Fibroblast of lung (primary cell): ENCODE measurements at regions not wholly inside any gene's neighbourhood (a gene's known extent, or its start where the extent isn't known, plus 50 kb on each side); places are given as distances from the start of the nearest gene placed in this dataset.

ENCODE experiments used
- DNase-seq, 2 donors: peaks; one replicate each; pipeline versions ENCODE4 v3.0.0 to v3.0.0-alpha.2; 2010; ENCODE audit warnings: low read depth in 2 of 2
- H2AFZ ChIP-seq: 2 replicates; pipeline ENCODE4 v1.5.1; 2012; ENCODE audit warnings: low read length, control low read depth, inconsistent platforms
- H3K27ac ChIP-seq: 2 replicates; pipeline ENCODE4 v1.5.1; 2011; ENCODE audit warnings: low read length, control low read depth; ENCODE audit not compliant: insufficient read depth
- H3K27me3 ChIP-seq: 2 replicates; pipeline ENCODE4 v1.5.1; 2011; ENCODE audit warnings: mild to moderate bottlenecking, low read length; ENCODE audit not compliant: control insufficient read depth, insufficient read depth
- H3K36me3 ChIP-seq: 2 replicates; pipeline ENCODE4 v1.5.1; 2011; ENCODE audit warnings: low read length; ENCODE audit not compliant: control insufficient read depth, insufficient read depth
- H3K4me1 ChIP-seq: 2 replicates; pipeline ENCODE4 v1.5.1; 2011; ENCODE audit warnings: low read length; ENCODE audit not compliant: control insufficient read depth, insufficient read depth; ENCODE audit errors: extremely low read depth
- H3K4me2 ChIP-seq: 2 replicates; pipeline ENCODE4 v1.5.1; 2011; ENCODE audit warnings: low read length, control low read depth; ENCODE audit not compliant: insufficient read depth; ENCODE audit errors: extremely low read depth
- H3K4me3 ChIP-seq, 4 experiments: fragments of 200-600 bp in 1 of 4; sonication (generic) in 1 of 4; replicated peaks in 1 of 4; 2 replicates each; pipeline ENCODE4 v1.5.1; 2011 to 2016; ENCODE audit warnings: low read length in 4 of 4, low read depth in 3 of 4, mild to moderate bottlenecking in 3 of 4, control low read depth in 2 of 4, inconsistent platforms in 1 of 4, mixed read lengths in 1 of 4; ENCODE audit not compliant: insufficient read depth in 1 of 4; ENCODE audit errors: control extremely low read depth in 1 of 4
- H3K79me2 ChIP-seq: 2 replicates; pipeline ENCODE4 v1.5.1; 2012; ENCODE audit warnings: mild to moderate bottlenecking, low read length, inconsistent platforms; ENCODE audit not compliant: control insufficient read depth, insufficient read depth
- H3K9ac ChIP-seq: 2 replicates; pipeline ENCODE4 v1.5.1; 2011; ENCODE audit warnings: mild to moderate bottlenecking, low read length, control low read depth; ENCODE audit not compliant: insufficient read depth
- H3K9me3 ChIP-seq: 2 replicates; pipeline ENCODE4 v1.5.1; 2012; ENCODE audit warnings: low read depth, low read length; ENCODE audit not compliant: control insufficient read depth, insufficient read depth
- H4K20me1 ChIP-seq: 2 replicates; pipeline ENCODE4 v1.5.1; 2011; ENCODE audit warnings: low read length; ENCODE audit not compliant: control insufficient read depth, insufficient read depth; ENCODE audit errors: extremely low read depth
- EZH2 ChIP-seq: IDR thresholded peaks from 2 replicates; pipeline ENCODE4 v1.5.1; 2012; ENCODE audit warnings: low read length, control low read depth, mild to moderate bottlenecking; ENCODE audit errors: missing control alignments
- TF ChIP-seq, protein P1 (sequence below), 2 donors: IDR thresholded peaks in 1 of 2; conservative IDR thresholded peaks in 1 of 2; 1 replicate in 1 of 2; 2 replicates in 1 of 2; pipeline ENCODE4 v1.5.1; 2011 to 2012; ENCODE audit warnings: low read length in 2 of 2, control low read depth in 1 of 2, inconsistent platforms in 1 of 2, low read depth in 1 of 2, mild to moderate bottlenecking in 1 of 2

DNA sequence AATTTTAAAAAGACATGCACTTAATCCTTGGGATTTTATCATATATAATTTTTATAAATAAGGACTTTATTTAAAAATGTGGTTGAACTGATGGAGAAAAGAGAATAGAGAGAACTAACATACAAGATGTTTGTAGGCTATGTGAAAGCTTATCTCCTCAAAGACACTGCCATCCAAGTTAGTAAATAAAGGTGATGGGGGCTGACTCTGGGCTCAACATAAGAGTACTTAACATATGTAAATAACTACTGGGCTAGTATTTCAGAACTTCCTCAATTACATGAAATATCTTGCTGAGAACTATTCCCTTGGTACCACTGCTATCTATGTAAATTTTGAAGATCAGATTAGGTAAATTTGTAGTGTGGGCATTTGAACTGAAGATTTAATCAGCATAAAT, 1017.3 kb upstream of the PCDH20 start:
- H4K20me1 ChIP-seq: no peaks in the 10 kb centered on the region
- H3K9me3 ChIP-seq: no peaks in the 10 kb centered on the region
- H3K27ac ChIP-seq: no peak overlapping the region
- H3K9ac ChIP-seq: no peak overlapping the region
- TF ChIP-seq, protein P1, sequence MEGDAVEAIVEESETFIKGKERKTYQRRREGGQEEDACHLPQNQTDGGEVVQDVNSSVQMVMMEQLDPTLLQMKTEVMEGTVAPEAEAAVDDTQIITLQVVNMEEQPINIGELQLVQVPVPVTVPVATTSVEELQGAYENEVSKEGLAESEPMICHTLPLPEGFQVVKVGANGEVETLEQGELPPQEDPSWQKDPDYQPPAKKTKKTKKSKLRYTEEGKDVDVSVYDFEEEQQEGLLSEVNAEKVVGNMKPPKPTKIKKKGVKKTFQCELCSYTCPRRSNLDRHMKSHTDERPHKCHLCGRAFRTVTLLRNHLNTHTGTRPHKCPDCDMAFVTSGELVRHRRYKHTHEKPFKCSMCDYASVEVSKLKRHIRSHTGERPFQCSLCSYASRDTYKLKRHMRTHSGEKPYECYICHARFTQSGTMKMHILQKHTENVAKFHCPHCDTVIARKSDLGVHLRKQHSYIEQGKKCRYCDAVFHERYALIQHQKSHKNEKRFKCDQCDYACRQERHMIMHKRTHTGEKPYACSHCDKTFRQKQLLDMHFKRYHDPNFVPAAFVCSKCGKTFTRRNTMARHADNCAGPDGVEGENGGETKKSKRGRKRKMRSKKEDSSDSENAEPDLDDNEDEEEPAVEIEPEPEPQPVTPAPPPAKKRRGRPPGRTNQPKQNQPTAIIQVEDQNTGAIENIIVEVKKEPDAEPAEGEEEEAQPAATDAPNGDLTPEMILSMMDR (conservative IDR thresholded peaks at IDR 0.05 in 1 of 2, IDR thresholded peaks at IDR 0.05 in 1 of 2; ENCODE audit: low read depth in 1 of 2, low read length in 2 of 2): no peak
- TF ChIP-seq EZH2: no peak
- H3K4me1 ChIP-seq: no peaks in the 10 kb centered on the region
- no peaks in the 10 kb centered on the region for H3K79me2 ChIP-seq
- H3K36me3 ChIP-seq: no peaks in the 10 kb centered on the region
- no peak overlapping the region for H2AFZ ChIP-seq
- H3K4me3 ChIP-seq: no peak overlapping the region
- DNase-seq: no peak
- no peaks in the 10 kb centered on the region for H3K27me3 ChIP-seq
- no peak overlapping the region for H3K4me2 ChIP-seq

DNA sequence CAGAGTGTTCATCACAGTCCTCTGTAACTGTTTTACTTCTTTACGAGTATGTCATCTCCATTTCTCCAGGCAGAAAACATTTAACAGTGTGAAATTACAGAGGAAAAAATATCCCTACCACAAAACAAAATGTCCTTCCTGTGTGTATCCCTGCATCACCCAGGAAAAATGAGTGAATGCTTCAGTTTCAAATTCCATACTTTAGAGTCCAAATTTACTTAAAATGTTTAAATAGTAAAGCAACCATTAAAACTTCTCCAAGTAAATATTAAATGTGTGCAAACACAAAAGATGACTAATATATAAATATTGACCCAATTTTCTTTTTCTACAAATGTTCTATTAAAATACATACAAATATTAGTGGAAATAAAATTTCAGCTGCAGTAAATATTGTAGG, 1016.6 kb upstream of the PCDH20 start:
- H3K9me3 ChIP-seq: no peaks in the 10 kb centered on the region
- H2AFZ ChIP-seq: no peak overlapping the region
- H3K4me3 ChIP-seq: no peak overlapping the region
- H3K27ac ChIP-seq: no peak overlapping the region
- no peaks in the 10 kb centered on the region for H3K27me3 ChIP-seq
- no peak overlapping the region for H3K9ac ChIP-seq
- no peak for DNase-seq
- H4K20me1 ChIP-seq: no peaks in the 10 kb centered on the region
- no peaks in the 10 kb centered on the region for H3K4me1 ChIP-seq
- TF ChIP-seq, protein P1 (conservative IDR thresholded peaks at IDR 0.05 in 1 of 2, IDR thresholded peaks at IDR 0.05 in 1 of 2; ENCODE audit: low read depth in 1 of 2, low read length in 2 of 2): no peak
- no peaks in the 10 kb centered on the region for H3K79me2 ChIP-seq
- H3K36me3 ChIP-seq: no peaks in the 10 kb centered on the region
- no peak overlapping the region for H3K4me2 ChIP-seq

DNA sequence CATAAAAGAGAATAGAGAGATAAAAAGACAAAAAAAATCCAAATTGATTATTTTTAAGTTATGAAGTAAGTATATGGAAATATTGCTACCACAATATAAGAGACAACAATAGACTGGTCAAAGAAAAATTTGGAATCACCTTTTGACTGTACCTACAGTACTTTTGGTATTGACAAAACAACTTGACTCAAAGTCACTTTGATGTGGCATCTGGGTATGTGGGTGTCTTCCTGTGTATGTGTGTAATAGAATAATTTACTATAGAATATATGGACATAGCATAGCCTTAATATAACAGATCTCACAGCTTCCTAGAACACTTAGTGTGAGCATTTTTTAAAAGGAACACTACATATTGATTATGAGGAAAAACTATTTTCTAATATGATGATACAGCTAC, 1016.2 kb upstream of the PCDH20 start:
- no peak for DNase-seq
- H3K9me3 ChIP-seq: no peaks in the 10 kb centered on the region
- no peaks in the 10 kb centered on the region for H3K36me3 ChIP-seq
- H3K4me3 ChIP-seq: no peak overlapping the region
- H3K27me3 ChIP-seq: no peaks in the 10 kb centered on the region
- H2AFZ ChIP-seq: no peak overlapping the region
- H3K79me2 ChIP-seq: no peaks in the 10 kb centered on the region
- no peak overlapping the region for H3K27ac ChIP-seq
- no peak overlapping the region for H3K4me2 ChIP-seq
- H3K9ac ChIP-seq: no peak overlapping the region
- no peaks in the 10 kb centered on the region for H4K20me1 ChIP-seq
- no peaks in the 10 kb centered on the region for H3K4me1 ChIP-seq
- TF ChIP-seq, protein P1 (conservative IDR thresholded peaks at IDR 0.05 in 1 of 2, IDR thresholded peaks at IDR 0.05 in 1 of 2; ENCODE audit: low read depth in 1 of 2, low read length in 2 of 2): no peak
- no peak for TF ChIP-seq EZH2
